Thyroid gland (tissue), 4 donors: ENCODE measurements at regions not wholly inside any gene's neighbourhood (a gene's known extent, or its start where the extent isn't known, plus 50 kb on each side); places are given as distances from the start of the nearest gene placed in this dataset.

Experiments used
- POLR2A ChIP-seq, 2 donors: fragments of 450-650 bp; IDR thresholded peaks; one replicate each; pipeline ENCODE4 v1.6.1; 2017; ENCODE audit warnings: antibody characterized with exemption in 2 of 2, mild to moderate bottlenecking in 2 of 2, moderate library complexity in 1 of 2
- TF ChIP-seq, protein P1 (sequence below), 6 experiments: fragments of 200-600 bp in 3 of 6; fragments of 450-650 bp in 3 of 6; sonication (generic) in 3 of 6; IDR thresholded peaks; one replicate each; pipeline ENCODE4 v1.5.1; 2016 to 2019; ENCODE audit warnings: antibody characterized with exemption in 6 of 6, mild to moderate bottlenecking in 2 of 6, inconsistent platforms in 1 of 6, moderate library complexity in 1 of 6

DNA sequence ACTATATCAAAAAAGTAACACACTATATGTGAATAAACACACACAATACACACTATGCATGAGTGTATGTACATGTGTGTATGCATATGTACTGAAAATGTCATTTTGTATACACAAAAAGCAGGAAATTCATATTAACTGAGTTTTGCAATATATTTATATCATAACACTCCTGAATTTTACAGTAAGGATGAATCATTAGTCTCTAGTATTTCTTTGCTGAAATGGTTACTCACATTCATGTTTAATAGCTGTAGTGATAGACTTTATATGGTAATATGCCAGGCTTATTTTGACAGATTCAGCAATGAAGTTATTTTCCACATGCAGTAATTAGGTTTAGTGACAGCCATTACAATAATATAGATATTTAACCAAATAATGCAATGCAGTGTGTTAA is 1216.2 kb upstream of the CITED2 start:
- TF ChIP-seq, protein P1, sequence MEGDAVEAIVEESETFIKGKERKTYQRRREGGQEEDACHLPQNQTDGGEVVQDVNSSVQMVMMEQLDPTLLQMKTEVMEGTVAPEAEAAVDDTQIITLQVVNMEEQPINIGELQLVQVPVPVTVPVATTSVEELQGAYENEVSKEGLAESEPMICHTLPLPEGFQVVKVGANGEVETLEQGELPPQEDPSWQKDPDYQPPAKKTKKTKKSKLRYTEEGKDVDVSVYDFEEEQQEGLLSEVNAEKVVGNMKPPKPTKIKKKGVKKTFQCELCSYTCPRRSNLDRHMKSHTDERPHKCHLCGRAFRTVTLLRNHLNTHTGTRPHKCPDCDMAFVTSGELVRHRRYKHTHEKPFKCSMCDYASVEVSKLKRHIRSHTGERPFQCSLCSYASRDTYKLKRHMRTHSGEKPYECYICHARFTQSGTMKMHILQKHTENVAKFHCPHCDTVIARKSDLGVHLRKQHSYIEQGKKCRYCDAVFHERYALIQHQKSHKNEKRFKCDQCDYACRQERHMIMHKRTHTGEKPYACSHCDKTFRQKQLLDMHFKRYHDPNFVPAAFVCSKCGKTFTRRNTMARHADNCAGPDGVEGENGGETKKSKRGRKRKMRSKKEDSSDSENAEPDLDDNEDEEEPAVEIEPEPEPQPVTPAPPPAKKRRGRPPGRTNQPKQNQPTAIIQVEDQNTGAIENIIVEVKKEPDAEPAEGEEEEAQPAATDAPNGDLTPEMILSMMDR (IDR thresholded peaks at IDR 0.05): no peak
- TF ChIP-seq POLR2A (IDR thresholded peaks at IDR 0.05): no peak
